ENCODE measurements at regions not wholly inside any gene's neighbourhood (a gene's known extent, or its start where the extent isn't known, plus 50 kb on each side); places are given as distances from the start of the nearest gene placed in this dataset.

GRCh38 chr21:38556390-38556789 lies 58.1 kb upstream of the ERG start:
- DNase-seq (ENCODE audit: extremely low read depth in 1 of 11, low read depth in 9 of 11, low spot score in 4 of 11), result no peak

- DNase-seq (ENCODE audit: extremely low read depth in 1 of 11, low read depth in 9 of 11, low spot score in 4 of 11), result no peak
Measured at GRCh38 chr21:38561205-38561604, 62.9 kb upstream of the ERG start.

- no peak for DNase-seq (ENCODE audit: extremely low read depth in 1 of 11, low read depth in 9 of 11, low spot score in 4 of 11)
Measured at GRCh38 chr21:38561613-38562581, 63.6 kb upstream of the ERG start.

- peak in 3 of 11 donors; percentile 4 to 15 (median 9) for DNase-seq (ENCODE audit: extremely low read depth in 1 of 11, low read depth in 9 of 11, low spot score in 4 of 11)
Measured at GRCh38 chr21:38567335-38567969, 69.2 kb upstream of the ERG start.

GRCh38 chr21:38567970-38568360 lies 69.7 kb upstream of the ERG start:
- DNase-seq (ENCODE audit: extremely low read depth in 1 of 11, low read depth in 9 of 11, low spot score in 4 of 11), result no peak

GRCh38 chr21:38569733-38570132 lies 71.5 kb upstream of the ERG start:
- DNase-seq (ENCODE audit: extremely low read depth in 1 of 11, low read depth in 9 of 11, low spot score in 4 of 11), result no peak

- no peak for DNase-seq (ENCODE audit: extremely low read depth in 1 of 11, low read depth in 9 of 11, low spot score in 4 of 11)
Measured at GRCh38 chr21:38570596-38570995, 72.3 kb upstream of the ERG start.

- DNase-seq (ENCODE audit: extremely low read depth in 1 of 11, low read depth in 9 of 11, low spot score in 4 of 11), result no peak
Measured at GRCh38 chr21:38574895-38575575, 76.8 kb upstream of the ERG start.

- no peak for DNase-seq (ENCODE audit: extremely low read depth in 1 of 11, low read depth in 9 of 11, low spot score in 4 of 11)
Measured at GRCh38 chr21:38577887-38578286, 79.6 kb upstream of the ERG start.

GRCh38 chr21:38590449-38591217 lies 92.4 kb upstream of the ERG start:
- DNase-seq (ENCODE audit: extremely low read depth in 1 of 11, low read depth in 9 of 11, low spot score in 4 of 11), result no peak

- DNase-seq (ENCODE audit: extremely low read depth in 1 of 11, low read depth in 9 of 11, low spot score in 4 of 11), result no peak
Measured at GRCh38 chr21:38591218-38591537, 92.9 kb upstream of the ERG start.

GRCh38 chr21:38596264-38597042 lies 98.2 kb upstream of the ERG start:
- no peak for DNase-seq (ENCODE audit: extremely low read depth in 1 of 11, low read depth in 9 of 11, low spot score in 4 of 11)

- no peak for DNase-seq (ENCODE audit: extremely low read depth in 1 of 11, low read depth in 9 of 11, low spot score in 4 of 11)
Measured at GRCh38 chr21:38597421-38597820, 99.1 kb upstream of the ERG start.

GRCh38 chr21:38598413-38598812 lies 100.1 kb upstream of the ERG start:
- DNase-seq (ENCODE audit: extremely low read depth in 1 of 11, low read depth in 9 of 11, low spot score in 4 of 11), result no peak

- DNase-seq (ENCODE audit: extremely low read depth in 1 of 11, low read depth in 9 of 11, low spot score in 4 of 11), result no peak
Measured at GRCh38 chr21:38599381-38599975, 101.2 kb upstream of the ERG start.

- DNase-seq (ENCODE audit: extremely low read depth in 1 of 11, low read depth in 9 of 11, low spot score in 4 of 11), result no peak
Measured at GRCh38 chr21:38600106-38600505, 101.8 kb upstream of the ERG start.

- no peak for DNase-seq (ENCODE audit: extremely low read depth in 1 of 11, low read depth in 9 of 11, low spot score in 4 of 11)
Measured at GRCh38 chr21:38605236-38605635, 107.0 kb upstream of the ERG start.

- no peak for DNase-seq (ENCODE audit: extremely low read depth in 1 of 11, low read depth in 9 of 11, low spot score in 4 of 11)
Measured at GRCh38 chr21:38609580-38609979, 111.3 kb upstream of the ERG start.

Data from renal cortex interstitium (tissue), 11 donors.